Lung (tissue), 11 donors: ENCODE measurements at regions not wholly inside any gene's neighbourhood (a gene's known extent, or its start where the extent isn't known, plus 50 kb on each side); places are given as distances from the start of the nearest gene placed in this dataset.

ENCODE experiments used
- ATAC-seq: fragments of 200-7000 bp; cut with Tn5 transposase; one replicate; pipeline ENCODE4 v1.9.1; 2020; ENCODE audit warnings: moderate number of reproducible peaks; ENCODE audit not compliant: insufficient read depth, low FRiP score
- DNase-seq, 3 donors: peaks; one replicate each; pipeline ENCODE4 v3.0.0-alpha.2; 2013 to 2017
- H3K27ac ChIP-seq, 2 donors: one replicate each; pipeline ENCODE4 v1.5.1; 2013; ENCODE audit warnings: mild to moderate bottlenecking in 2 of 2, moderate library complexity in 2 of 2, control low read depth in 1 of 2, inconsistent platforms in 1 of 2, low read depth in 1 of 2, low read length in 1 of 2
- H3K27me3 ChIP-seq, 3 donors: one replicate each; pipeline ENCODE4 v1.5.1; 2013; ENCODE audit warnings: low read length in 2 of 3; ENCODE audit not compliant: control insufficient read depth in 3 of 3, insufficient read depth in 3 of 3
- H3K36me3 ChIP-seq, 4 donors: one replicate each; pipeline ENCODE4 v1.5.1; 2013; ENCODE audit warnings: low read length in 4 of 4, mild to moderate bottlenecking in 1 of 4, moderate library complexity in 1 of 4; ENCODE audit not compliant: control insufficient read depth in 4 of 4, insufficient read depth in 4 of 4
- H3K4me1 ChIP-seq, 5 donors: one replicate each; pipeline ENCODE4 v1.5.1; 2013; ENCODE audit warnings: low read length in 5 of 5, mild to moderate bottlenecking in 2 of 5, moderate library complexity in 1 of 5; ENCODE audit not compliant: control insufficient read depth in 5 of 5, insufficient read depth in 5 of 5
- H3K4me3 ChIP-seq: one replicate; pipeline ENCODE4 v1.5.1; 2013; ENCODE audit warnings: mild to moderate bottlenecking, control low read depth, moderate library complexity
- H3K9ac ChIP-seq, 2 donors: one replicate each; pipeline ENCODE4 v1.5.1; 2013; ENCODE audit warnings: low read length in 2 of 2, control low read depth in 1 of 2; ENCODE audit not compliant: insufficient read depth in 1 of 2
- H3K9me3 ChIP-seq, 4 donors: one replicate each; pipeline ENCODE4 v1.5.1; 2013; ENCODE audit warnings: low read length in 3 of 4, mild to moderate bottlenecking in 1 of 4, moderate library complexity in 1 of 4; ENCODE audit not compliant: control insufficient read depth in 4 of 4, insufficient read depth in 3 of 4
- CTCF ChIP-seq: IDR thresholded peaks from 2 replicates; pipeline ENCODE4 v1.5.1; 2012; ENCODE audit warnings: mild to moderate bottlenecking; ENCODE audit errors: control extremely low read depth, extremely low read depth
- WGBS, 2 donors: extraction: QIAGEN DNeasy Blood & Tissue Kit; methylation state at CpG; one replicate each; pipeline ENCODE4 v1.1.7; 2013; 5-methylcytosine and 5-hydroxymethylcytosine counted together
- donor health status: control.
- donor health status: control.
- donor health status: Bipolar disorder and iron deficiency.
- donor health status: healthy.
- donor health status: DM: yes; HTN: yes; CAD: no.

GRCh38 chr2:200135082-200135481, 171.4 kb upstream of the SPATS2L start:
- H3K36me3 ChIP-seq = no peaks in the 10 kb centered on the region
- H3K4me3 ChIP-seq = no peak overlapping the region
- no peaks in the 10 kb centered on the region for H3K9me3 ChIP-seq
- ATAC-seq (no peak), DNase-seq (no peak)
- TF ChIP-seq CTCF = no peak
- H3K27ac ChIP-seq = no peak overlapping the region
- H3K9ac ChIP-seq = no peak overlapping the region
- H3K4me1 ChIP-seq = peaks cover 0 to 5% (median 2%) of the 10 kb centered on the region in 5 donors
- WGBS, 2 donors = 92 to 97% methylated on average over 3 of the region's 3 CpGs
- H3K27me3 ChIP-seq = no peaks in the 10 kb centered on the region

- H3K4me1 ChIP-seq = no peaks in the 10 kb centered on the region
- H3K9ac ChIP-seq = no peak overlapping the region
- H3K4me3 ChIP-seq = no peak overlapping the region
- 88 to 93% methylated on average over 5 of the region's 5 CpGs for WGBS, 2 donors
- no peak for ATAC-seq
- TF ChIP-seq CTCF = no peak
- no peaks in the 10 kb centered on the region for H3K9me3 ChIP-seq
- DNase-seq = no peak
- no peaks in the 10 kb centered on the region for H3K36me3 ChIP-seq
- no peaks in the 10 kb centered on the region for H3K27me3 ChIP-seq
- H3K27ac ChIP-seq = no peak overlapping the region
Observed at GRCh38 chr2:200136655-200137054, 169.8 kb upstream of the SPATS2L start.

- H3K27ac ChIP-seq = no peak overlapping the region
- H3K9me3 ChIP-seq = no peaks in the 10 kb centered on the region
- H3K4me3 ChIP-seq = no peak overlapping the region
- DNase-seq = no peak
- no peaks in the 10 kb centered on the region for H3K27me3 ChIP-seq
- TF ChIP-seq CTCF = no peak
- no peak for ATAC-seq
- H3K9ac ChIP-seq = no peak overlapping the region
- WGBS, 2 donors = 83 to 96% methylated on average over 2 of the region's 2 CpGs
- no peaks in the 10 kb centered on the region for H3K4me1 ChIP-seq
- no peaks in the 10 kb centered on the region for H3K36me3 ChIP-seq
Observed at GRCh38 chr2:200137271-200137670, 169.2 kb upstream of the SPATS2L start.

GRCh38 chr2:200137691-200138090, 168.8 kb upstream of the SPATS2L start:
- 83 to 98% methylated on average over 1 of the region's 1 CpG for WGBS, 2 donors

More at GRCh38 chr2:200137691-200138090, 168.8 kb upstream of the SPATS2L start:
- Histone ChIP-seq H3K27me3 (no peaks in the 10 kb centered on the region), H3K4me1 (no peaks in the 10 kb centered on the region), H3K36me3 (no peaks in the 10 kb centered on the region), H3K27ac (no peak overlapping the region), H3K9ac (no peak overlapping the region), H3K9me3 (no peaks in the 10 kb centered on the region), H3K4me3 (no peak overlapping the region)
- ATAC-seq = no peak
- DNase-seq = no peak
- no peak for TF ChIP-seq CTCF
